Activated CD4-positive, alpha-beta T cell treated with anti-CD3 and anti-CD28 coated beads, Interleukin-2, amount 50 U/mL, for 48 hours (primary cell): ENCODE measurements at regions not wholly inside any gene's neighbourhood (a gene's known extent, or its start where the extent isn't known, plus 50 kb on each side); places are given as distances from the start of the nearest gene placed in this dataset.

Experiments used
- DNase-seq, 2 experiments: peaks; one replicate each; pipeline ENCODE4 v3.0.0-alpha.2; 2020

- DNase-seq = no peak
Observed at GRCh38 chrX:124862301-124862700, 457.4 kb upstream of the TEX13C start.

- no peak for DNase-seq
Observed at GRCh38 chrX:124863303-124863702, 456.4 kb upstream of the TEX13C start.

- DNase-seq = no peak
Observed at GRCh38 chrX:124887572-124887971, 432.1 kb upstream of the TEX13C start.

GRCh38 chrX:124895947-124896346 is 423.7 kb upstream of the TEX13C start:
- DNase-seq = no peak

GRCh38 chrX:124902953-124903352 is 416.7 kb upstream of the TEX13C start:
- DNase-seq = no peak

- no peak for DNase-seq
Observed at GRCh38 chrX:124910611-124911010, 409.1 kb upstream of the TEX13C start.

GRCh38 chrX:124917011-124917410 is 402.7 kb upstream of the TEX13C start:
- no peak for DNase-seq

GRCh38 chrX:124925681-124926080 is 394.0 kb upstream of the TEX13C start:
- no peak for DNase-seq

- DNase-seq = no peak
Observed at GRCh38 chrX:124931241-124931640, 388.4 kb upstream of the TEX13C start.

GRCh38 chrX:124931958-124932357 is 387.7 kb upstream of the TEX13C start:
- DNase-seq = no peak

- DNase-seq = no peak
Observed at GRCh38 chrX:124938715-124939114, 381.0 kb upstream of the TEX13C start.

- no peak for DNase-seq
Observed at GRCh38 chrX:124940531-124940930, 379.1 kb upstream of the TEX13C start.

GRCh38 chrX:124954402-124954801 is 365.3 kb upstream of the TEX13C start:
- no peak for DNase-seq

- DNase-seq = no peak
Observed at GRCh38 chrX:124960454-124960853, 359.2 kb upstream of the TEX13C start.

GRCh38 chrX:124963717-124964116 is 356.0 kb upstream of the TEX13C start, which contains the start of gene TENM1:
TENM1 (minus strand) TSS chrX:124963817.
- DNase-seq = no peak

GRCh38 chrX:124975456-124975855 is 344.2 kb upstream of the TEX13C start:
- DNase-seq = no peak

GRCh38 chrX:124981420-124981819 is 338.3 kb upstream of the TEX13C start:
- DNase-seq = no peak

- no peak for DNase-seq
Observed at GRCh38 chrX:124984140-124984813, 335.4 kb upstream of the TEX13C start.

- no peak for DNase-seq
Observed at GRCh38 chrX:124986284-124986683, 333.4 kb upstream of the TEX13C start.

GRCh38 chrX:124993735-124994134 is 325.9 kb upstream of the TEX13C start:
- no peak for DNase-seq

- no peak for DNase-seq
Observed at GRCh38 chrX:124994404-124994803, 325.3 kb upstream of the TEX13C start.

- DNase-seq = no peak
Observed at GRCh38 chrX:125003746-125004446, 315.8 kb upstream of the TEX13C start.

- DNase-seq = no peak
Observed at GRCh38 chrX:125004799-125005198, 314.9 kb upstream of the TEX13C start.

GRCh38 chrX:125005863-125006262 is 313.8 kb upstream of the TEX13C start:
- no peak for DNase-seq

- no peak for DNase-seq
Observed at GRCh38 chrX:125006704-125007103, 313.0 kb upstream of the TEX13C start.
